Smooth muscle cell (in vitro differentiated cells): ENCODE measurements at regions not wholly inside any gene's neighbourhood (a gene's known extent, or its start where the extent isn't known, plus 50 kb on each side); places are given as distances from the start of the nearest gene placed in this dataset.

Experiments
- DNase-seq: peaks from one replicate; lab custom pipeline; 2025; ENCODE audit not compliant: unreplicated experiment; lab: John Stamatoyannopoulos, UW
- H2AFZ ChIP-seq: fragments of 200-600 bp; sonication (generic); 2 replicates; pipeline ENCODE4 v1.6.0; 2016; ENCODE audit warnings: antibody characterized with exemption, low read depth, mild to moderate bottlenecking
- H3F3A ChIP-seq: fragments of 200-600 bp; sonication (generic); 2 replicates; pipeline ENCODE4 v1.6.0; 2017; ENCODE audit warnings: antibody characterized with exemption, low read depth
- H3K27ac ChIP-seq: fragments of 200-600 bp; sonication (generic); 2 replicates; pipeline ENCODE4 v1.5.1; 2016; ENCODE audit warnings: low read depth, mild to moderate bottlenecking
- H3K27me3 ChIP-seq: fragments of 200-600 bp; sonication (generic); 2 replicates; pipeline ENCODE4 v1.6.1; 2016; ENCODE audit warnings: low read depth, mild to moderate bottlenecking
- H3K36me3 ChIP-seq: fragments of 200-600 bp; sonication (generic); 2 replicates; pipeline ENCODE4 v1.5.1; 2016; ENCODE audit warnings: low read depth
- H3K4me1 ChIP-seq: fragments of 200-600 bp; sonication (generic); 2 replicates; pipeline ENCODE4 v1.5.1; 2016; ENCODE audit warnings: low read depth
- H3K4me2 ChIP-seq: fragments of 200-600 bp; sonication (generic); 2 replicates; pipeline ENCODE4 v1.6.0; 2016; ENCODE audit warnings: mild to moderate bottlenecking
- H3K4me3 ChIP-seq: fragments of 200-600 bp; sonication (generic); 2 replicates; pipeline ENCODE4 v1.5.1; 2016; ENCODE audit warnings: mild to moderate bottlenecking
- H3K79me2 ChIP-seq: fragments of 200-600 bp; sonication (generic); 2 replicates; pipeline ENCODE4 v1.6.0; 2016; ENCODE audit warnings: low read depth, mild to moderate bottlenecking
- H3K9ac ChIP-seq: fragments of 200-600 bp; sonication (generic); 2 replicates; pipeline ENCODE4 v1.6.0; 2016; ENCODE audit warnings: low read depth
- H3K9me3 ChIP-seq: fragments of 200-600 bp; sonication (generic); replicated peaks from 2 replicates; pipeline ENCODE4 v1.5.1; 2016; ENCODE audit warnings: low read depth
- H4K20me1 ChIP-seq: fragments of 200-600 bp; sonication (generic); 2 replicates; pipeline ENCODE4 v1.6.0; 2016; ENCODE audit warnings: low read depth
- CTCF ChIP-seq: fragments of 200-600 bp; sonication (generic); IDR thresholded peaks from 2 replicates; pipeline ENCODE4 v1.5.1; 2017; ENCODE audit warnings: borderline replicate concordance, mild to moderate bottlenecking, antibody characterized with exemption; ENCODE audit not compliant: insufficient read depth, poor library complexity, severe bottlenecking
- WGBS: methylation state at CpG from one replicate; pipeline ENCODE4 v1.1.7; 2016; ENCODE audit warnings: low lambda C conversion rate; 5-methylcytosine and 5-hydroxymethylcytosine counted together

- H3F3A ChIP-seq: no peaks in the 10 kb centered on the region
- H3K4me3 ChIP-seq: no peak overlapping the region
- no peak overlapping the region for H3K27ac ChIP-seq
- H2AFZ ChIP-seq: no peak overlapping the region
- no peaks in the 10 kb centered on the region for H3K79me2 ChIP-seq
- WGBS: 70% methylated on average over 2 of the region's 2 CpGs
- H3K4me1 ChIP-seq: no peaks in the 10 kb centered on the region
- no peaks in the 10 kb centered on the region for H3K27me3 ChIP-seq
- H3K4me2 ChIP-seq: no peak overlapping the region
- no peak for DNase-seq
- H3K9me3 ChIP-seq: no peaks in the 10 kb centered on the region
- no peaks in the 10 kb centered on the region for H4K20me1 ChIP-seq
- H3K36me3 ChIP-seq: no peaks in the 10 kb centered on the region
- H3K9ac ChIP-seq: no peak overlapping the region
- no peak for TF ChIP-seq CTCF
Observed at GRCh38 chr5:58273711-58274110, 186.2 kb downstream of the PLK2 start.

DNA sequence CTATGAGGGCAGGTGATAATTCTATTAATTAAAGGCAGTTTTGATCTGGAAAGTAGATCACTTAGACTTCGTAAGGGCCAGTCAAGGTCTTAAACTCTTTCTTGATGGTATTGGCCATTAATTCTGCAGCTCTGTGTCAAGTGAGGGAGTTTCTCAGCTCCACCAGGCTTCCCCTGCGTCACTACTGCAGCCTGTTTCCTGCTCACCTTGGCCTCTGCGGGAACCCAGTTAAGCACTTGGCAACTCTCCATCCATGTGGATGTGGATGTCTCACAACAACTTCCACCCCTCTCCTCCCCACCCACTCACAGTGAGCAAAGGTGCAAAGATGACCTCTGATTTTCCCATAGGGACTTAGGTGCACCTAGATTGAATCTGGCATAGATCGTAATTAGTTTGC, 191.6 kb downstream of the PLK2 start:
- Histone ChIP-seq H3K9ac (no peak overlapping the region), H3K27ac (no peak overlapping the region), H3K36me3 (no peaks in the 10 kb centered on the region), H3K79me2 (no peaks in the 10 kb centered on the region), H3K9me3 (no peaks in the 10 kb centered on the region), H2AFZ (no peak overlapping the region), H3K27me3 (no peaks in the 10 kb centered on the region), H3F3A (no peaks in the 10 kb centered on the region), H3K4me2 (no peak overlapping the region), H3K4me3 (no peak overlapping the region), H3K4me1 (no peaks in the 10 kb centered on the region), H4K20me1 (no peaks in the 10 kb centered on the region)
- WGBS: 99% methylated on average over 4 of the region's 4 CpGs
- TF ChIP-seq CTCF: no peak
- DNase-seq: no peak

GRCh38 chr5:58266402-58266801, 193.5 kb downstream of the PLK2 start:
- no peak overlapping the region for H3K4me3 ChIP-seq
- no peak overlapping the region for H3K4me2 ChIP-seq
- no peak for TF ChIP-seq CTCF

GRCh38 chr5:58265246-58265930, 194.5 kb downstream of the PLK2 start:
- H4K20me1 ChIP-seq: no peaks in the 10 kb centered on the region
- no peak for TF ChIP-seq CTCF
- H3K4me1 ChIP-seq: no peaks in the 10 kb centered on the region
- H3K9me3 ChIP-seq: no peaks in the 10 kb centered on the region
- DNase-seq: no peak
- WGBS: 90% methylated on average over 4 of the region's 4 CpGs
- no peak overlapping the region for H3K4me3 ChIP-seq
- H3K9ac ChIP-seq: no peak overlapping the region
- H3K79me2 ChIP-seq: no peaks in the 10 kb centered on the region
- no peak overlapping the region for H3K27ac ChIP-seq
- no peak overlapping the region for H2AFZ ChIP-seq
- H3K27me3 ChIP-seq: no peaks in the 10 kb centered on the region
- no peaks in the 10 kb centered on the region for H3K36me3 ChIP-seq
- no peaks in the 10 kb centered on the region for H3F3A ChIP-seq
- H3K4me2 ChIP-seq: no peak overlapping the region

More at GRCh38 chr5:58266402-58266801, 193.5 kb downstream of the PLK2 start:
- H3K79me2 ChIP-seq: no peaks in the 10 kb centered on the region
- no peaks in the 10 kb centered on the region for H3K9me3 ChIP-seq
- H3K27me3 ChIP-seq: no peaks in the 10 kb centered on the region
- H2AFZ ChIP-seq: no peak overlapping the region
- H3K4me1 ChIP-seq: no peaks in the 10 kb centered on the region
- no peak overlapping the region for H3K27ac ChIP-seq
- no peaks in the 10 kb centered on the region for H3F3A ChIP-seq
- H3K9ac ChIP-seq: no peak overlapping the region
- no peak for DNase-seq
- no peaks in the 10 kb centered on the region for H3K36me3 ChIP-seq
- no peaks in the 10 kb centered on the region for H4K20me1 ChIP-seq
